ENCODE measurements at regions not wholly inside any gene's neighbourhood (a gene's known extent, or its start where the extent isn't known, plus 50 kb on each side); places are given as distances from the start of the nearest gene placed in this dataset.

GRCh38 chr1:58979086-58979485, 195.2 kb upstream of the JUN start:
- TF ChIP-seq CTCF (IDR thresholded peaks at IDR 0.05) (no peak), POLR2A (IDR thresholded peaks at IDR 0.05) (no peak)

All from thyroid gland (tissue), 4 donors.